ENCODE measurements at regions not wholly inside any gene's neighbourhood (a gene's known extent, or its start where the extent isn't known, plus 50 kb on each side); places are given as distances from the start of the nearest gene placed in this dataset.

GRCh38 chr2:453132-453531 lies 165.2 kb upstream of the ALKAL2 start:
- H3K27me3 ChIP-seq (ENCODE audit: insufficient read depth in 3 of 3, low read length in 2 of 3): peaks cover 0 to 3% (median 3%) of the 10 kb centered on the region in 3 donors
- WGBS, 3 donors: 78 to 89% (median 82%) methylated on average over 11 of the region's 11 CpGs
- H3K27ac ChIP-seq: no peak overlapping the region
- no peaks in the 10 kb centered on the region for H3K4me1 ChIP-seq
- no peaks in the 10 kb centered on the region for H3K9me3 ChIP-seq
- no peak overlapping the region for H3K4me3 ChIP-seq
- TF ChIP-seq, protein P1, sequence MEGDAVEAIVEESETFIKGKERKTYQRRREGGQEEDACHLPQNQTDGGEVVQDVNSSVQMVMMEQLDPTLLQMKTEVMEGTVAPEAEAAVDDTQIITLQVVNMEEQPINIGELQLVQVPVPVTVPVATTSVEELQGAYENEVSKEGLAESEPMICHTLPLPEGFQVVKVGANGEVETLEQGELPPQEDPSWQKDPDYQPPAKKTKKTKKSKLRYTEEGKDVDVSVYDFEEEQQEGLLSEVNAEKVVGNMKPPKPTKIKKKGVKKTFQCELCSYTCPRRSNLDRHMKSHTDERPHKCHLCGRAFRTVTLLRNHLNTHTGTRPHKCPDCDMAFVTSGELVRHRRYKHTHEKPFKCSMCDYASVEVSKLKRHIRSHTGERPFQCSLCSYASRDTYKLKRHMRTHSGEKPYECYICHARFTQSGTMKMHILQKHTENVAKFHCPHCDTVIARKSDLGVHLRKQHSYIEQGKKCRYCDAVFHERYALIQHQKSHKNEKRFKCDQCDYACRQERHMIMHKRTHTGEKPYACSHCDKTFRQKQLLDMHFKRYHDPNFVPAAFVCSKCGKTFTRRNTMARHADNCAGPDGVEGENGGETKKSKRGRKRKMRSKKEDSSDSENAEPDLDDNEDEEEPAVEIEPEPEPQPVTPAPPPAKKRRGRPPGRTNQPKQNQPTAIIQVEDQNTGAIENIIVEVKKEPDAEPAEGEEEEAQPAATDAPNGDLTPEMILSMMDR (IDR thresholded peaks at IDR 0.05): no peak
- intact Hi-C loops (cut with DNase I): no loop called here
- DNase-seq (no peak), ATAC-seq (no peak)
- H3K36me3 ChIP-seq (ENCODE audit: insufficient read depth in 1 of 2, low read depth in 1 of 2): no peaks in the 10 kb centered on the region

DNA sequence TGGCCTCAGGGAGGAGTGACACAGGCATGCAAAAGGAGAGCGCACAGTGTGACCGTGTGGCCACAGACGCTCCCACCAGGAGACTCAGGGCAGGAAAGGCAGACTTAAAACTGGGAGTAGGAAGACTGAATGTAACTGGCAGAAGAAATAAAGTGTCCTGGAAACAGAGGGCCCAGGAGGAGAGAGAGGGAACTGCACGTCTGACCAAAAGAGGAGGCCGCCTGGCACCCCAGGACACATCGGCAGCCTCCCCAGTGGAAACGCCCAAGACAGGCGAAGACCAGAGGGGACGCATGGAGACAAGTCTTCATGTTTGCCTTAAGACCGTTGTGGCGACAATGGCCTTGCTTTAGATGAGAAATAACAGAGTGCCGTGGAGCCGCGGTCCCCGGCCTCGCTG lies 163.6 kb upstream of the ALKAL2 start:
- ATAC-seq: no peak

GRCh38 chr2:449246-450067 lies 161.6 kb upstream of the ALKAL2 start:
- no peak overlapping the region for H3K4me3 ChIP-seq
- no peaks in the 10 kb centered on the region for H3K36me3 ChIP-seq (ENCODE audit: insufficient read depth in 1 of 2, low read depth in 1 of 2)
- H3K4me1 ChIP-seq: no peaks in the 10 kb centered on the region
- TF ChIP-seq, protein P1 (IDR thresholded peaks at IDR 0.05): no peak
- intact Hi-C loops (cut with DNase I): no loop called here
- WGBS, 3 donors: 39 to 42% (median 40%) methylated on average over 6 of the region's 6 CpGs
- peaks cover 0 to 3% (median 3%) of the 10 kb centered on the region in 3 donors for H3K27me3 ChIP-seq (ENCODE audit: insufficient read depth in 3 of 3, low read length in 2 of 3)
- no peaks in the 10 kb centered on the region for H3K9me3 ChIP-seq
- no peak overlapping the region for H3K27ac ChIP-seq
- ATAC-seq (no peak), DNase-seq (no peak)

More for the DNA sequence above, 163.6 kb upstream of the ALKAL2 start:
- Histone ChIP-seq H3K4me1 (no peaks in the 10 kb centered on the region), H3K4me3 (no peak overlapping the region), H3K27ac (no peak overlapping the region), H3K9me3 (no peaks in the 10 kb centered on the region), H3K36me3 (ENCODE audit: insufficient read depth in 1 of 2, low read depth in 1 of 2) (no peaks in the 10 kb centered on the region), H3K27me3 (ENCODE audit: insufficient read depth in 3 of 3, low read length in 2 of 3) (peaks cover 0 to 3% (median 3%) of the 10 kb centered on the region in 3 donors)
- TF ChIP-seq, protein P1 (IDR thresholded peaks at IDR 0.05): no peak
- intact Hi-C loops (cut with DNase I): no loop called here
- DNase-seq: no peak
- WGBS, 3 donors: 91 to 93% (median 91%) methylated on average over 16 of the region's 16 CpGs

- intact Hi-C loops (cut with DNase I): no loop called here
- no peak overlapping the region for H3K4me3 ChIP-seq
- H3K27ac ChIP-seq: no peak overlapping the region
- no peaks in the 10 kb centered on the region for H3K36me3 ChIP-seq (ENCODE audit: insufficient read depth in 1 of 2, low read depth in 1 of 2)
- TF ChIP-seq, protein P1 (IDR thresholded peaks at IDR 0.05): no peak
- H3K9me3 ChIP-seq: no peaks in the 10 kb centered on the region
- ATAC-seq: no peak
- H3K27me3 ChIP-seq (ENCODE audit: insufficient read depth in 3 of 3, low read length in 2 of 3): peaks cover 0 to 3% (median 3%) of the 10 kb centered on the region in 3 donors
- 67 to 71% (median 69%) methylated on average over 14 of the region's 14 CpGs for WGBS, 3 donors
- H3K4me1 ChIP-seq: no peaks in the 10 kb centered on the region
- no peak for DNase-seq
These were observed 160.2 kb upstream of the ALKAL2 start for GRCh38 chr2:447902-448665.
